HepG2 (cell line): ENCODE measurements at regions not wholly inside any gene's neighbourhood (a gene's known extent, or its start where the extent isn't known, plus 50 kb on each side); places are given as distances from the start of the nearest gene placed in this dataset.
A peak's percentile ranks its signal among the peaks of the same experiment; 100 is the strongest.

Experiments
- BCL3 ChIP-seq: sonication (generic); formaldehyde crosslinking; IDR thresholded peaks from 2 replicates; pipeline ENCODE4 v1.5.1; 2020; ENCODE audit warnings: mild to moderate bottlenecking, missing genetic modification reagents, moderate library complexity
- CCAR2 ChIP-seq: fragments of 200-400 bp; formaldehyde crosslinking; optimal IDR thresholded peaks from 2 replicates; pipeline ENCODE3; 2018; ENCODE audit warnings: low read depth, mild to moderate bottlenecking, low read length, moderate library complexity
- DDIT3 ChIP-seq: sonication (generic); formaldehyde crosslinking; IDR thresholded peaks from 2 replicates; pipeline ENCODE4 v1.4.0; 2020; ENCODE audit warnings: mild to moderate bottlenecking, missing genetic modification reagents
- FLYWCH1 ChIP-seq: sonication (generic); formaldehyde crosslinking; IDR thresholded peaks from 2 replicates; pipeline ENCODE4 v1.8.1; 2023; ENCODE audit warnings: mild to moderate bottlenecking, missing genetic modification reagents
- FOXK1 ChIP-seq: sonication (generic); formaldehyde crosslinking; IDR thresholded peaks from 2 replicates; pipeline ENCODE4 v1.4.0; 2020; ENCODE audit warnings: low read depth, missing genetic modification reagents, borderline replicate concordance
- FOXP1 ChIP-seq, 2 experiments: fragments of 450-650 bp in 1 of 2; IDR thresholded peaks; 2 replicates each; pipeline ENCODE4 v1.6.1; 2017 to 2018; ENCODE audit warnings: antibody characterized with exemption in 1 of 2
- HOXA9 ChIP-seq: sonication (generic); formaldehyde crosslinking; IDR thresholded peaks from 2 replicates; pipeline ENCODE4 v1.8.1; 2022; ENCODE audit warnings: missing genetic modification reagents, mild to moderate bottlenecking, moderate library complexity, borderline replicate concordance
- IKZF1 ChIP-seq: fragments of 450-650 bp; IDR thresholded peaks from 2 replicates; pipeline ENCODE4 v1.7.1; 2016
- IKZF4 ChIP-seq: sonication (generic); formaldehyde crosslinking; IDR thresholded peaks from 2 replicates; pipeline ENCODE4 v1.5.1; 2020; ENCODE audit warnings: borderline replicate concordance, mild to moderate bottlenecking, low read depth, missing genetic modification reagents; ENCODE audit errors: not compliant biosample characterization
- JUND ChIP-seq: sonication (generic); formaldehyde crosslinking; IDR thresholded peaks from 2 replicates; pipeline ENCODE4 v1.8.0; 2022; ENCODE audit warnings: mild to moderate bottlenecking, missing genetic modification reagents
- MED8 ChIP-seq: sonication (generic); formaldehyde crosslinking; IDR thresholded peaks from 2 replicates; pipeline ENCODE4 v1.8.1; 2023; ENCODE audit warnings: mild to moderate bottlenecking, missing genetic modification reagents; ENCODE audit not compliant: insufficient replicate concordance
- MIER3 ChIP-seq: IDR thresholded peaks from 2 replicates; pipeline ENCODE4 v1.6.1; 2016; ENCODE audit warnings: missing compliant biosample characterization, borderline replicate concordance
- MXD1 ChIP-seq: sonication (generic); formaldehyde crosslinking; IDR thresholded peaks from 2 replicates; pipeline ENCODE4 v1.4.0; 2020; ENCODE audit warnings: mild to moderate bottlenecking, missing genetic modification reagents
- NKX3-1 ChIP-seq: sonication (generic); formaldehyde crosslinking; IDR thresholded peaks from 2 replicates; pipeline ENCODE4 v1.5.0; 2020; ENCODE audit warnings: missing genetic modification reagents
- POLR2AphosphoS5 ChIP-seq: IDR thresholded peaks from 2 replicates; pipeline ENCODE4 v1.6.1; 2012; ENCODE audit warnings: low read depth, low read length
- RXRA ChIP-seq: sonication (generic); formaldehyde crosslinking; IDR thresholded peaks from 2 replicates; pipeline ENCODE4 v1.5.1; 2020; ENCODE audit warnings: missing genetic modification reagents
- STAT6 ChIP-seq: sonication (generic); formaldehyde crosslinking; IDR thresholded peaks from 2 replicates; pipeline ENCODE4 v1.4.0; 2020; ENCODE audit warnings: missing genetic modification reagents, mild to moderate bottlenecking, borderline replicate concordance
- ZNF136 ChIP-seq: sonication (generic); formaldehyde crosslinking; IDR thresholded peaks from 2 replicates; pipeline ENCODE4 v1.8.1; 2022; ENCODE audit warnings: low read depth, mild to moderate bottlenecking, moderate library complexity, missing genetic modification reagents
- ZNF264 ChIP-seq: sonication (generic); formaldehyde crosslinking; IDR thresholded peaks from 2 replicates; pipeline ENCODE4 v1.4.0; 2020; ENCODE audit warnings: missing genetic modification reagents
- ZNF543 ChIP-seq: sonication (generic); formaldehyde crosslinking; IDR thresholded peaks from 2 replicates; pipeline ENCODE4 v1.4.0; 2020; ENCODE audit warnings: mild to moderate bottlenecking, missing genetic modification reagents
- ZNF740 ChIP-seq: sonication (generic); formaldehyde crosslinking; IDR thresholded peaks from 2 replicates; pipeline ENCODE4 v1.4.0; 2020; ENCODE audit warnings: missing genetic modification reagents
- ZNF83 ChIP-seq: sonication (generic); formaldehyde crosslinking; IDR thresholded peaks from 2 replicates; pipeline ENCODE4 v1.4.0; 2020; ENCODE audit warnings: missing genetic modification reagents, mild to moderate bottlenecking, borderline replicate concordance
- ZSCAN5A ChIP-seq: sonication (generic); formaldehyde crosslinking; IDR thresholded peaks from 2 replicates; pipeline ENCODE4 v1.8.0; 2022; ENCODE audit warnings: mild to moderate bottlenecking, missing genetic modification reagents, borderline replicate concordance

GRCh38 chr6:111997078-111997852 is 56.6 kb upstream of the CCN6 start (continued):
- TF ChIP-seq ZSCAN5A (CRISPR knock-in tag) (no peak), IKZF4 (CRISPR knock-in tag) (no peak), IKZF1 (no peak), ZNF136 (CRISPR knock-in tag) (peak; percentile 70; the same call in 1 of the 2 replicates), MED8 (no peak), NKX3-1 (CRISPR knock-in tag) (no peak), FOXP1 (IDR thresholded peaks at IDR 0.05) (no peak), FOXP1 (CRISPR knock-in tag; IDR thresholded peaks at IDR 0.05) (no peak), STAT6 (no peak), ZNF543 (no peak), ZNF264 (CRISPR knock-in tag) (no peak), FOXK1 (CRISPR knock-in tag) (peak; percentile 48; the same call in 1 of the 2 replicates), BCL3 (no peak; the same call in 1 of the 2 replicates), RXRA (no peak), MXD1 (CRISPR knock-in tag) (no peak), ZNF740 (no peak), JUND (CRISPR knock-in tag) (no peak), DDIT3 (CRISPR knock-in tag) (no peak), MIER3 (CRISPR knock-in tag) (peak; percentile 50; the same call in 1 of the 2 replicates), HOXA9 (CRISPR knock-in tag) (no peak), POLR2AphosphoS5 (no peak), ZNF83 (no peak), FLYWCH1 (CRISPR knock-in tag) (no peak), CCAR2 (no peak)
